ENCODE measurements at regions not wholly inside any gene's neighbourhood (a gene's known extent, or its start where the extent isn't known, plus 50 kb on each side); places are given as distances from the start of the nearest gene placed in this dataset.
"Not testable (repeated sequence)": the region's sequence is repeated elsewhere in the genome, so short reads cannot be mapped to it uniquely, and the experiment has no call there.

GRCh38 chr13:50460358-50460757 lies 383.1 kb downstream of the DLEU7 start:
- DNase-seq = no peak

GRCh38 chr13:50461189-50461588 lies 382.3 kb downstream of the DLEU7 start:
- no peak for DNase-seq

GRCh38 chr13:50463719-50464118 lies 379.8 kb downstream of the DLEU7 start:
- DNase-seq = no peak

DNA sequence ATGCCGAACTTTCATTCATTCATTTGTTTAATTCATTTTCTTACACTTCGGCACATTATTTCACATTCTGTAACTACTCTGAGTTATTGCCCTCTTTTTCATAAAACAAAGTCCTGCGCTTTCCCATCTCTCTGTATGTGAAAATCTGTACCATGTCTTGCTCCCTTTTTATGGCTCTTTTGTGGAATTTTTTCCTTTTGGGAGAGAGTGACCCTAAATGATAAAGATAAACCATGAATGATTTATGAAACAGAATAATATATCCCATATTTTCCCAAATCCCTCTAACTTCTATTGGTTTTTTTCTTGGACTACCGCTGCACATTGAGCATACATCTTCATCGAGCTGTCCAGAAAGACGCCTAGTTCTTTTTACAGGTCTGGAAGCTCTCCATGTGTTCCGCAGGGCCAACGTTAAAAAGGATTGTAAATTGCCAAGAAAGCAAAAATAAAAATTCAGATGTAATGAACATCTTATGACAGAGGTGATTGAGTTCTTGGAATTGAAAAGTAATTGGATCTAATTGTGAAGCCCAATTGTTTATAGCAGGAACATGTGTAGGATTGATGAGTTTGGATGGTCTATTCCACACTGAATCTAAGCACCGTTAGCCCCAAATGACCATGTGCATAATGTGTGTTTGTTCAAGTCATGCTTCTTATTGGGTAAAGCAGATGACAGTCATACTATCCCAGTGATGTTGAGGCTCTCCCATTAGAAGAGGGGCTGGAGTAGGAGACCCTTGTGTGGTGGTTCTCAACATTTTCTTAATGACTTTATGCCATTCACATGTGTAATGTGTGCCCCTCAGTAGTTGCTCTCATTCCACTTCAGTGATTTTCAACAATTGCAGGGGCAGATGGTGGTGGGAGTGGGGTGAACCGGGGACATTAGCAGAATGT lies 378.9 kb downstream of the DLEU7 start:
- DNase-seq = no peak

DNA sequence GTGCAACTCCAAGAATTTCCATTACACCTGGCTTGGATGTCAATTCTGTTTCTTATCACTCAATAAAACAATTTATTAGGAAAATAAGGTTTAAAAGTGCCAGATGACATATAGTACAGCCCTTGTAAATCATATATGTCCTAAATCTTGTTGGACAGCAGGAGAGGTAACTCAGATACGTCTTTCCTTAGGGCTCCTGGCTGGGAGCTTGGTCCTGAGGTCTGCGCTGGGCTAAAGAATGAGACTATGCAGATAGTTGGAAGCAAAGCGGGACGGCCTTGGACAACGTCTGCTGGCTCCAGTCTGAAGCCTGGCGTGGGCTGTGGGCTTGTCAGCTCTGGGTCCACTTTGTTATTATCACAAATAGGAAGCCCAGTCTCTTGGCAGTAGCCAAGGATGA lies 377.0 kb downstream of the DLEU7 start:
- DNase-seq = no peak

GRCh38 chr13:50467156-50468110 lies 376.1 kb downstream of the DLEU7 start:
- DNase-seq = no peak

DNA sequence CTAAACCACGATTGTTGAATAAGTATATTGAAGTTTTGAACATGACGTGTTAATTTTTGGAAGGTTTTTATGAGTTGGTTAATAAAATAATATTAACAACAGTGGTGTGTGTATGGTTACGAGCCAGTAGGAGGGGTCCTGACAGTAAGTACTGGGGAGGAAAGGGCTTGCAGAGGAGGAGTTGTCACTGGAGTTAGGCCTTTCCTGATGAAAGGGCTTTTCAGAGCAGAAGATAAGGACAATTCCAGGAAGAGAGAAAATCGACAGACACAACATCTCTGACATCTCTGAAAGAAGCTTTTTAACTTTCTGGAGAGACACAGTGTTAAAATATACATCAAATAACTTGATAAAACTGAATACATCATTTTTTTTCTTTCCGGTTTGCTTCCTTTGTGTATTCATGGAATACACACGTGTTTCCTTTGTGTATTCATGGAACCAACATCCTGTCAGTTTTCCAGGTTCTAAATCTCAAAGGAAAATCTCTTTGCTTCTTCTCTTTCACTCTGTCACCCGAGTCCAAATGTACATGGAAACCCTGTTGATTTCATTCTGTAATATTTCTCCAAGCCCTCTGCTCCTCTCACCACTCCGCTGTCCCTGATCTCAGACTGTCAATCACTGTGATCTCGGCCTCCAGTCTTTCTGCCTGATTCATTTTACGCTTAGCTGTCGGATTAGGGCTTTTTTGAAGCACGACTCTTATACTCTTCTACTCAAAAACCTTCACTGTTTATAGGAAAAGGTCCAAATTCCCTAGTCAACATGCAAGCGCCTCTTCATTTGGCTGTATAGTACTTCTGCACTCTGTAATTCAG lies 374.4 kb downstream of the DLEU7 start:
- no peak for DNase-seq

DNA sequence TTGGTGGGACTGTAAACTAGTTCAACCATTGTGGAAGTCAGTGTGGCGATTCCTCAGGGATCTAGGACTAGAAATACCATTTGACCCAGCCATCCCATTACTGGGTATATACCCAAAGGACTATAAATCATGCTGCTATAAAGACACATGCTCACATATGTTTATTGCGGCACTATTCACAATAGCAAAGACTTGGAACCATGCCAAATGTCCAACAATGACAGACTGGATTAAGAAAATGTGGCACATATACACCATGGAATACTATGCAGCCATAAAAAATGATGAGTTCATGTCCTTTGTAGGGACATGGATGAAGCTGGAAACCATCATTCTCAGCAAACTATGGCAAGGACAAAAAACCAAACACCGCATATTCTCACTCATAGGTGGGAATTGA lies 370.4 kb downstream of the DLEU7 start:
- DNase-seq = not testable (repeated sequence)

DNA sequence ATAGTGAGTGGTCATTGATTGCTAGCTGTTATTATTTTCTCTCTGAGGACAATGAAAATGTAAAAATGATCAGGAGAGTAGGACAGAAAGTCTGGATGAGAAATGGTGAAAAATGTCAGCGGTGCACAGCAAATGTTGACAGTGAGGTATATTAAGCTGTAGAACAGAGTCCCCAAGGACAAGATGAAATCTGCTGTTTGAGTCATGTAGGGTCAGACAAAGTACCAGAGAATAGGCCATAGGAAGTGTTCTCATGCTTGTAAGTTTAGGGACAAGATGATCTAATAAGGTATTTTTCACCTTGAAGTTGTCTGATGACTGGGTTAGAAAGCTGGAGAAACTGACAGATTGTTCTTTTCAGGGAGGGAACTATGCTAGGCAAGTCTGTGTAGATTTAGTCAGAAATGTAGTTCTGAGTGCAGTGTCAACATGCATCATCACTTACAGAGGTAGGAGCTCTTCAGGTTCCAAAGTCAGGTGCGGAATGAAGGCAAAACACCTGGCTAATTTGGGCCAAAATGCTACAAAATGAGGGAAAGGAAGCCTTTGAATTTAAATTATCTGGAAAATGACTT lies 369.3 kb downstream of the DLEU7 start:
- DNase-seq = no peak

- DNase-seq = no peak
Measured at GRCh38 chr13:50476577-50477285, 366.8 kb downstream of the DLEU7 start.

DNA sequence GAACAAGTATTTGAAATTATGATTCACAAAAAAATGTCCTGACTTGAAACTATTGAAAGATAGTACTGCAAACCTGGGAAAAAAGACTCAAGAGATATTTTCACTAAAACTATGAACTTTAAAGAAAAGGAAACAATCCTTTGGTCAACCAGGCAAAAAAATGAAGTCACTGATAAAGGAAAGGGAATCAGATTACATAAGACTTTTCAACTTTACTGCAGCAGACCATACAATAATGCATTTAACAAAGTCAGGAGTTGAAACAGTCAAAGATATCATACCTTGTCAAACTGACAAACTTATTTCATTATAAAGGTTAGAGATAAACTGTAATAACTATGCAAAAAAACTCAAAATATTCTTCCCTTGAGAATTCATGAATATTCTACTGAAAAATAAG lies 361.6 kb downstream of the DLEU7 start:
- DNase-seq = no peak

DNA sequence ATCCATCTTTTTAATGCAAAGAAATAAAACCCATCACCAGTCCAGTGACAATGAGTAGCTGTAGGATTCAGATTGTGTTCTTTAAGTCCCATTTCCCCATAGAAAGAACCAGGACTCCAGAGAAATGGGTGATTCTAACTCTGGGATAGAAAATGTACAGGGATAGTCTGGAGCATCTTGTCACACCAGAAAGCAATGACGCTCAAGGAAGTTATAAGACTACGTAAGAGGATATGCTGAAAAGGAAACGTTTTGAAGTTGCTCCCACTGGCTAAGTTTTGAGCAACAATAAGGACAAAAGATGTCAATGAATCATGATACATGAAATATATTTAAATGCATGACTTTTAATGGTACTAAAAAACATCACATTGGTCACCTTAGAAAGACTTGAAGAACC lies 360.1 kb downstream of the DLEU7 start:
- DNase-seq = no peak

DNA sequence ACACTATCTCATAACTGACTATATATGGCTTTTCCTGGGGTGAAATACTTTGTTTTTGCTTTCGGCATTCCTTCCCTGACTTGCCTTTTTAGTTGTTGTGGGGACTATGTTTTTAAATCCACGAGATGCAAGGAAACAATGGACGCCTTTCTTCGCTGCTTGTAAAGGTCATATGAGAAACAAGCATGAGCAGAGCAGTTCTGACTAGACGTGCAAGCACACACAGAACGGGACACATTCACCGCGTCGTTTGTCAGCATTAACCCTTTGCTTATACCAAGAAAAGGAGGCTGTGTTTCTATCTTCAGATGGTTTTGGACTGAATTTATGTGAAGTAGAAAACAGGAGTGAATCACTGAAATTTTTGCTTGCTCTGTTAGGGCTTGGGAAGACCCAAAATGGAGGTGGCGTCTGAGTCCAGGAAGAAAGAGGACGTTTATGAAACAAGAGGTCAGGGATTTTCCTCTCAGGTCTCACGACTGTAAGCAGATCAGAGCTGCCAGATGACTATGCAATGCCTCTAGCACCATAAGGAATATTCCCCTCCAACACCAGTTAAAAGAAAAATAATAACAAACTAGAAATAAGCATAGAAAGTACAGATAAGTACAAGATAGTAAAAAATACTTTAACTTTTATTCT lies 358.9 kb downstream of the DLEU7 start:
- no peak for DNase-seq

DNA sequence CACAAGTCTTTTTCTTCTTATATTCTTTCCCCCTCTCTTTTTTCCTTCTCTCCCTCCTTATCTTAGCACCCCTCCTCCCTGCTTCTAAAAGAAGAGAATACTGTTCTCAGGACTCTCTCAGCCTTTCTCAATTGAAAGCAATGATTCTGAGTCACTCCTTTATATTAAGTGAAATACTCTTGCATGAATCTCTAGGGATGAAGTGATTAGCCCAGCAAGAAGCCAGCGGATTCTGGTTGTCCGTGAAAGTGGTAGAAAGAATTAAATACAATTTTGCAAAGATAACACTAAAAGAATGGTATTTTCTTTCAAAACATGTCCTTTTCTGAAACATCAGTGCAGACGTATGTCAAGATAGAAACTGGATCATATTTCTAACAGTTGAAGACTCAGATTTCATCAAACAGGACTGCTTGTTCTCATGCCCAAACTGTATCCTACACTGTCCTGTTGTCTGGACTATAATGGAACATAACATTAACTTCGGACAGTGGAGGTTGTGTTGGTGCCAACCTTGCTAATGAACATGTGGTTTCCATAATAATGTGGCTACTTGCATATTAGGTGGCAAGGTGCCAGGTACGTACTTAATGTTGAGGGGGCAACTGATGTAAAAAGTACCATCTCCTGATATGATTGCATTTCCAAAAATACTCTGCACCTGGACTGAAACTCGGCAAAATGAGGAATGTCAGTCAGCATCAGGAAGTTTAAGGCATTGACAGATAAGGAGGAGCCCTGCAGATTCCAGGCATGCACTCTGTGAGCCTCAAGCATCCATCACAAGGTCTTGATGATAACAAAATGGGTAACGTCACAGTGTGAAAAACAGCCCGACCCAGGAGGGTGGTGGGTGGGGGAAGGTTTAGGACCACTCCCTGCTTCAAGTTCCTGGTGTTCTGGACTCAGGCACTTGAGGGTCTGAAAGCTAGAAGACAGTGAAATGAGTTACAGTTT lies 357.2 kb downstream of the DLEU7 start:
- no peak for DNase-seq

GRCh38 chr13:50493683-50494082 lies 349.8 kb downstream of the DLEU7 start:
- DNase-seq = no peak

- no peak for DNase-seq
Measured at GRCh38 chr13:50494138-50494537, 349.4 kb downstream of the DLEU7 start.

DNA sequence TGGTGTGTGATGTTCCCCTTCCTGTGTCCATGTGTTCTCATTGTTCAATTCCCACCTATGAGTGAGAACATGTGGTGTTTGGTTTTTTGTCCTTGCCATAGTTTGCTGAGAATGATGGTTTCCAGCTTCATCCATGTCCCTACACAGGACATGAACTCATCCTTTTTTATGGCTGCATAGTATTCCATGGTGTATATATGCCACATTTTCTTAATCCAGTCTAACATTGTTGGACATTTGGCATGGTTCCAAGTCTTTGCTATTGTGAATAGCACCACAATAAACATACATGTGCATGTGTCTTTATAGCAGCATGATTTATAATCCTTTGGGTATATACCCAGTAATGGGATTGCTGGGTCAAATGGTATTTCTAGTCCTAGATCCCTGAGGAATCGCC lies 340.3 kb downstream of the DLEU7 start:
- DNase-seq = not testable (repeated sequence)

- DNase-seq = no peak
Measured at GRCh38 chr13:50509167-50509566, 334.3 kb downstream of the DLEU7 start.

GRCh38 chr13:50509771-50510441 lies 333.6 kb downstream of the DLEU7 start:
- DNase-seq = no peak

Data from activated T-cell treated with anti-CD3 and anti-CD28 coated beads for 4 hours (primary cell).